Panc1 (cell line): ENCODE measurements at regions not wholly inside any gene's neighbourhood (a gene's known extent, or its start where the extent isn't known, plus 50 kb on each side); places are given as distances from the start of the nearest gene placed in this dataset.

Source experiments
- ATAC-seq: fragments of 200-7000 bp; cut with Tn5 transposase; 2 replicates; pipeline ENCODE4 v1.9.1; 2020; ENCODE audit warnings: mild to moderate bottlenecking, moderate library complexity
- BruUV-seq: library from RNA; stranded (reverse); fragments of 400-500 nt; replicated peaks from 2 replicates; lab custom pipeline; 2021; lab: Mats Ljungman, UMichigan
- CTCF ChIA-PET: fragments of 300-600 bp; sonication (Branson Sonifier 250); formaldehyde crosslinking; loops from one replicate; lab custom pipeline; 2022; ENCODE audit warnings: antibody characterized with exemption; lab: Charles Lee
- POLR2A ChIA-PET: fragments of 300-600 bp; sonication (Branson Sonifier 250); formaldehyde crosslinking; loops from one replicate; lab custom pipeline; 2022; ENCODE audit warnings: antibody characterized with exemption; lab: Charles Lee
- DNase-seq: peaks from one replicate; pipeline ENCODE4 v3.0.0-alpha.2; 2010; ENCODE audit warnings: low read depth, low spot score
- H3K27ac ChIP-seq: 2 replicates; pipeline ENCODE4 v1.5.1; 2011; ENCODE audit warnings: mild to moderate bottlenecking, low read length, inconsistent platforms
- H3K27me3 ChIP-seq: fragments of 200-500 bp; sonication (Bioruptor generic); 2 replicates; pipeline ENCODE4 v1.6.0; 2014; ENCODE audit warnings: low read length, inconsistent platforms; ENCODE audit not compliant: control insufficient read depth, insufficient read depth
- H3K36me3 ChIP-seq: fragments of 200-500 bp; sonication (Bioruptor generic); 2 replicates; pipeline ENCODE4 v1.5.1; 2014; ENCODE audit warnings: inconsistent platforms, mild to moderate bottlenecking, low read length, moderate library complexity; ENCODE audit not compliant: control insufficient read depth, insufficient read depth
- H3K4me1 ChIP-seq: 2 replicates; pipeline ENCODE4 v1.5.1; 2011; ENCODE audit warnings: inconsistent platforms, mild to moderate bottlenecking, low read length, moderate library complexity; ENCODE audit not compliant: control insufficient read depth, insufficient read depth
- H3K4me3 ChIP-seq, 2 experiments: 2 replicates each; pipeline ENCODE4 v1.5.1; 2011 to 2012; ENCODE audit warnings: low read depth in 2 of 2, low read length in 2 of 2, mild to moderate bottlenecking in 2 of 2, inconsistent platforms in 1 of 2, moderate library complexity in 1 of 2
- H3K9me3 ChIP-seq: fragments of 200-500 bp; sonication (Bioruptor generic); 2 replicates; pipeline ENCODE4 v1.5.1; 2014; ENCODE audit warnings: low read depth, mild to moderate bottlenecking, inconsistent platforms, low read length, moderate library complexity; ENCODE audit not compliant: control insufficient read depth, insufficient read depth
- POLR2AphosphoS5 ChIP-seq: IDR thresholded peaks from 2 replicates; pipeline ENCODE4 v1.6.1; 2012; ENCODE audit warnings: mild to moderate bottlenecking, low read depth, low read length, moderate library complexity
- SIN3A ChIP-seq: IDR thresholded peaks from 2 replicates; pipeline ENCODE4 v1.6.1; 2012; ENCODE audit warnings: low read depth, mild to moderate bottlenecking, low read length, moderate library complexity, borderline replicate concordance; ENCODE audit not compliant: insufficient read depth
- TCF7L2 ChIP-seq: IDR thresholded peaks from 2 replicates; pipeline ENCODE4 v1.6.1; 2011; ENCODE audit warnings: mild to moderate bottlenecking, low read depth, low read length, inconsistent platforms
- in situ Hi-C: cut with HindIII; loops from 2 replicates; pipeline ENCODE4 v1.10.0; 2016; ENCODE audit warnings: low sequenced_read_pairs, low pct_unique_long_range_greater_than_20kb
- intact Hi-C: fragments of 100-400 bp; cut with micrococcal nuclease; formaldehyde crosslinking; loops from one replicate; pipeline ENCODE4 v1.10.0; 2022; ENCODE audit not compliant: unreplicated experiment
- TF ChIP-seq, protein P1 (sequence below), 2 experiments: IDR thresholded peaks; 2 replicates each; pipeline ENCODE4 v1.6.1; 2011 to 2012; ENCODE audit warnings: low read depth in 2 of 2, control low read depth in 1 of 2, low read length in 1 of 2, mild to moderate bottlenecking in 1 of 2, moderate library complexity in 1 of 2; ENCODE audit not compliant: insufficient read depth in 1 of 2
- TF ChIP-seq, protein P2 (sequence below): fragments of 450-650 bp; IDR thresholded peaks from 2 replicates; pipeline ENCODE4 v1.5.1; 2017; ENCODE audit warnings: mild to moderate bottlenecking

GRCh38 chr2:107027205-107027604 is 141.2 kb upstream of the ST6GAL2 start:
- Histone ChIP-seq H3K9me3 (no peaks in the 10 kb centered on the region), H3K36me3 (no peaks in the 10 kb centered on the region), H3K4me1 (no peaks in the 10 kb centered on the region), H3K27me3 (no peaks in the 10 kb centered on the region), H3K4me3 (no peak overlapping the region), H3K27ac (no peak overlapping the region)
- DNase-seq (no peak), ATAC-seq (no peak)
- intact Hi-C loops = no loop called here
- in situ Hi-C loops = no loop called here
- ChIA-PET CTCF (interaction anchor here (0.6 kb wide), 1 partner anchor 159 kb away, joined by 5 read pairs; no protein-coding TSS in a partner anchor), POLR2A (no interaction called here)
- no peak for TF ChIP-seq SIN3A
- no peak for TF ChIP-seq POLR2AphosphoS5
- TF ChIP-seq, protein P1, sequence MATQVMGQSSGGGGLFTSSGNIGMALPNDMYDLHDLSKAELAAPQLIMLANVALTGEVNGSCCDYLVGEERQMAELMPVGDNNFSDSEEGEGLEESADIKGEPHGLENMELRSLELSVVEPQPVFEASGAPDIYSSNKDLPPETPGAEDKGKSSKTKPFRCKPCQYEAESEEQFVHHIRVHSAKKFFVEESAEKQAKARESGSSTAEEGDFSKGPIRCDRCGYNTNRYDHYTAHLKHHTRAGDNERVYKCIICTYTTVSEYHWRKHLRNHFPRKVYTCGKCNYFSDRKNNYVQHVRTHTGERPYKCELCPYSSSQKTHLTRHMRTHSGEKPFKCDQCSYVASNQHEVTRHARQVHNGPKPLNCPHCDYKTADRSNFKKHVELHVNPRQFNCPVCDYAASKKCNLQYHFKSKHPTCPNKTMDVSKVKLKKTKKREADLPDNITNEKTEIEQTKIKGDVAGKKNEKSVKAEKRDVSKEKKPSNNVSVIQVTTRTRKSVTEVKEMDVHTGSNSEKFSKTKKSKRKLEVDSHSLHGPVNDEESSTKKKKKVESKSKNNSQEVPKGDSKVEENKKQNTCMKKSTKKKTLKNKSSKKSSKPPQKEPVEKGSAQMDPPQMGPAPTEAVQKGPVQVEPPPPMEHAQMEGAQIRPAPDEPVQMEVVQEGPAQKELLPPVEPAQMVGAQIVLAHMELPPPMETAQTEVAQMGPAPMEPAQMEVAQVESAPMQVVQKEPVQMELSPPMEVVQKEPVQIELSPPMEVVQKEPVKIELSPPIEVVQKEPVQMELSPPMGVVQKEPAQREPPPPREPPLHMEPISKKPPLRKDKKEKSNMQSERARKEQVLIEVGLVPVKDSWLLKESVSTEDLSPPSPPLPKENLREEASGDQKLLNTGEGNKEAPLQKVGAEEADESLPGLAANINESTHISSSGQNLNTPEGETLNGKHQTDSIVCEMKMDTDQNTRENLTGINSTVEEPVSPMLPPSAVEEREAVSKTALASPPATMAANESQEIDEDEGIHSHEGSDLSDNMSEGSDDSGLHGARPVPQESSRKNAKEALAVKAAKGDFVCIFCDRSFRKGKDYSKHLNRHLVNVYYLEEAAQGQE (IDR thresholded peaks at IDR 0.05; ENCODE audit: insufficient read depth in 1 of 2, low read depth in 2 of 2, low read length in 1 of 2) = no peak
- TF ChIP-seq, protein P2, sequence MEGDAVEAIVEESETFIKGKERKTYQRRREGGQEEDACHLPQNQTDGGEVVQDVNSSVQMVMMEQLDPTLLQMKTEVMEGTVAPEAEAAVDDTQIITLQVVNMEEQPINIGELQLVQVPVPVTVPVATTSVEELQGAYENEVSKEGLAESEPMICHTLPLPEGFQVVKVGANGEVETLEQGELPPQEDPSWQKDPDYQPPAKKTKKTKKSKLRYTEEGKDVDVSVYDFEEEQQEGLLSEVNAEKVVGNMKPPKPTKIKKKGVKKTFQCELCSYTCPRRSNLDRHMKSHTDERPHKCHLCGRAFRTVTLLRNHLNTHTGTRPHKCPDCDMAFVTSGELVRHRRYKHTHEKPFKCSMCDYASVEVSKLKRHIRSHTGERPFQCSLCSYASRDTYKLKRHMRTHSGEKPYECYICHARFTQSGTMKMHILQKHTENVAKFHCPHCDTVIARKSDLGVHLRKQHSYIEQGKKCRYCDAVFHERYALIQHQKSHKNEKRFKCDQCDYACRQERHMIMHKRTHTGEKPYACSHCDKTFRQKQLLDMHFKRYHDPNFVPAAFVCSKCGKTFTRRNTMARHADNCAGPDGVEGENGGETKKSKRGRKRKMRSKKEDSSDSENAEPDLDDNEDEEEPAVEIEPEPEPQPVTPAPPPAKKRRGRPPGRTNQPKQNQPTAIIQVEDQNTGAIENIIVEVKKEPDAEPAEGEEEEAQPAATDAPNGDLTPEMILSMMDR = no peak
- no peak for TF ChIP-seq TCF7L2
- BruUV-seq = no TSS peak

DNA sequence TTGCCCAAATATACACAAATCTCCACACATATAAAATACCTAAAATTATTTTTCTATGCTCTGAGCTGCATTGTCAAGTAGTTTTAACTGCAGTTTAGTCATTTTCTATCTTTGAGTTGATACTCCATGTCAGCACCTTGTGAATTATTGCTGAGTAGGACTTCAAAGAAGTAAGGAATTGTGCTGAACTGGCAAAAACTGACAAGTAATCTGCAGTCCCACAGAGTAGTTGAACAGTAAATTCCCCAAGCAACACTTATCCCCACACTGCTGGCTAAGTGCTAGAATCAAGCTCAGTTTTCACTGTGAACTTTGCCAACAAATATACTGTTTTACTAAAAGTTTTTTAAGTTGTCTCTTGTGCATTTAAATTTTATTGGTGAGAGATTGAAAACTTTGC is 141.8 kb upstream of the ST6GAL2 start:
- TF ChIP-seq SIN3A = no peak
- no peak for TF ChIP-seq POLR2AphosphoS5
- Histone ChIP-seq H3K4me3 (no peak overlapping the region), H3K36me3 (no peaks in the 10 kb centered on the region), H3K27ac (no peak overlapping the region), H3K4me1 (no peaks in the 10 kb centered on the region), H3K27me3 (no peaks in the 10 kb centered on the region), H3K9me3 (no peaks in the 10 kb centered on the region)
- DNase-seq = no peak
- intact Hi-C loops = no loop called here
- ChIA-PET POLR2A (no interaction called here), CTCF (no interaction called here)
- no TSS peak for BruUV-seq
- in situ Hi-C loops = no loop called here
- ATAC-seq = no peak

- POLR2A ChIA-PET = no interaction called here
- no peaks in the 10 kb centered on the region for H3K4me1 ChIP-seq
- no peak for ATAC-seq
Observed at GRCh38 chr2:107028661-107029060, 142.7 kb upstream of the ST6GAL2 start.

More at GRCh38 chr2:107028661-107029060, 142.7 kb upstream of the ST6GAL2 start:
- Histone ChIP-seq H3K36me3 (no peaks in the 10 kb centered on the region), H3K27me3 (no peaks in the 10 kb centered on the region), H3K27ac (no peak overlapping the region), H3K9me3 (no peaks in the 10 kb centered on the region), H3K4me3 (no peak overlapping the region)
- intact Hi-C loops (no loop called here), in situ Hi-C loops (no loop called here)
- BruUV-seq = no TSS peak
- DNase-seq = no peak
- TF ChIP-seq, protein P1 (IDR thresholded peaks at IDR 0.05; ENCODE audit: insufficient read depth in 1 of 2, low read depth in 2 of 2, low read length in 1 of 2) = no peak
- TF ChIP-seq SIN3A = no peak
- no peak for TF ChIP-seq TCF7L2
- CTCF ChIA-PET = no interaction called here
